ENCODE measurements at regions not wholly inside any gene's neighbourhood (a gene's known extent, or its start where the extent isn't known, plus 50 kb on each side); places are given as distances from the start of the nearest gene placed in this dataset.

- no peak for ATAC-seq
- H3K36me3 ChIP-seq, result no peaks in the 10 kb centered on the region
- intact Hi-C loops (cut with DNase I), result no loop called here
Measured at GRCh38 chr11:31912808-31913207, 101.7 kb upstream of the PAX6 start.

DNA sequence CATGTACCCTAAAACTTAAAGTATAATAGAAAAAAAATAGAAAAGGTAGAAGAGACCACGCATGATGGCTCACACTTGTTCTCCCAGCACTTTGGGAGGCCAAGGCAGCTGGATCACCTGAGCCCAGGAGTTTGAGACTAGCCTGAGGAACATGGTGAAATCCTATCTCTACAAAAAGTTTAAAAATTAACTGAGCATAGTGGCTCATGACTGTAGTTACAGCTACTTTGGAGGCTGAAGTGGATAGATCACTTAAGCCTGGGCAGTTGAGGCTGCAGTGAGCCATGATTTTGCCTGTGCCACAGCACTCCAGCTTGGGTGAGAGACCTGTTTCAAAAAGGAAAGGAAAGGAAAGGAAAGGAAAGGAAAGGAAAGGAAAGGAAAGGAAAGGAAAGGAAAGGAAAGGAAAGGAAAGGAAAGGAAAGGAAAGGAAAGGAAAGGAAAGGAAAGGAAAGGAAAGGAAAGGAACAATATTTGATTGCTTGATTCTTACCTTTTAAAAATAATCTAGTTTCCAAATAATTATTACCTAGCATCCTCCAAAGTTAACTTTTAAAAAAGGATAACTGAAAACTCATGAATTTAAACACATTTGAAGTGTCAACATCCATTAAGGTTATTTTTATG is 99.9 kb upstream of the PAX6 start:
- Histone ChIP-seq H3K27me3 (no peaks in the 10 kb centered on the region), H3K9me3 (peaks cover 0 to 4% (median 0%) of the 10 kb centered on the region in 11 donors), H3K36me3 (no peaks in the 10 kb centered on the region), H3K27ac (no peak overlapping the region), H3K4me1 (no peaks in the 10 kb centered on the region), H3K4me3 (no peak overlapping the region)
- ATAC-seq, result no peak
- TF ChIP-seq, protein P1, sequence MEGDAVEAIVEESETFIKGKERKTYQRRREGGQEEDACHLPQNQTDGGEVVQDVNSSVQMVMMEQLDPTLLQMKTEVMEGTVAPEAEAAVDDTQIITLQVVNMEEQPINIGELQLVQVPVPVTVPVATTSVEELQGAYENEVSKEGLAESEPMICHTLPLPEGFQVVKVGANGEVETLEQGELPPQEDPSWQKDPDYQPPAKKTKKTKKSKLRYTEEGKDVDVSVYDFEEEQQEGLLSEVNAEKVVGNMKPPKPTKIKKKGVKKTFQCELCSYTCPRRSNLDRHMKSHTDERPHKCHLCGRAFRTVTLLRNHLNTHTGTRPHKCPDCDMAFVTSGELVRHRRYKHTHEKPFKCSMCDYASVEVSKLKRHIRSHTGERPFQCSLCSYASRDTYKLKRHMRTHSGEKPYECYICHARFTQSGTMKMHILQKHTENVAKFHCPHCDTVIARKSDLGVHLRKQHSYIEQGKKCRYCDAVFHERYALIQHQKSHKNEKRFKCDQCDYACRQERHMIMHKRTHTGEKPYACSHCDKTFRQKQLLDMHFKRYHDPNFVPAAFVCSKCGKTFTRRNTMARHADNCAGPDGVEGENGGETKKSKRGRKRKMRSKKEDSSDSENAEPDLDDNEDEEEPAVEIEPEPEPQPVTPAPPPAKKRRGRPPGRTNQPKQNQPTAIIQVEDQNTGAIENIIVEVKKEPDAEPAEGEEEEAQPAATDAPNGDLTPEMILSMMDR (IDR thresholded peaks at IDR 0.05), result no peak
- intact Hi-C loops (cut with DNase I), result no loop called here
- 81 to 82% methylated on average over 1 of the region's 1 CpG for WGBS, 2 donors
- DNase-seq, result no peak

More at GRCh38 chr11:31912808-31913207, 101.7 kb upstream of the PAX6 start:
- H3K27ac ChIP-seq, result no peak overlapping the region
- TF ChIP-seq, protein P1 (IDR thresholded peaks at IDR 0.05), result no peak
- H3K27me3 ChIP-seq, result no peaks in the 10 kb centered on the region
- H3K4me1 ChIP-seq, result no peaks in the 10 kb centered on the region
- DNase-seq, result no peak
- no peak overlapping the region for H3K4me3 ChIP-seq
- 76 to 83% methylated on average over 1 of the region's 1 CpG for WGBS, 2 donors
- no peaks in the 10 kb centered on the region for H3K9me3 ChIP-seq

GRCh38 chr11:31903225-31904074 is 92.3 kb upstream of the PAX6 start:
- ATAC-seq (peak; percentile 79 to 94 (median 92)), DNase-seq (peak; percentile 39 to 42)
- Histone ChIP-seq H3K27ac (peak overlapping the region; percentile 48 to 87 (median 77)), H3K36me3 (no peaks in the 10 kb centered on the region), H3K4me3 (no peak overlapping the region), H3K27me3 (no peaks in the 10 kb centered on the region), H3K9me3 (peaks cover 0 to 4% (median 0%) of the 10 kb centered on the region in 11 donors), H3K4me1 (peaks cover 0 to 18% (median 6%) of the 10 kb centered on the region in 9 donors)
- intact Hi-C loops (cut with DNase I), result loop anchor here in 2 of 10 donors (2.0 to 5.0 kb wide), 2 partner anchors 37 to 39 kb away; no protein-coding TSS in a partner anchor
- TF ChIP-seq, protein P1 (IDR thresholded peaks at IDR 0.05), result no peak
- 42 to 52% methylated on average over 14 of the region's 14 CpGs for WGBS, 2 donors

GRCh38 chr11:31902706-31903105 is 91.6 kb upstream of the PAX6 start:
- WGBS, 2 donors, result 66 to 73% methylated on average over 5 of the region's 5 CpGs
- DNase-seq, result no peak
- TF ChIP-seq, protein P1 (IDR thresholded peaks at IDR 0.05), result no peak
- Histone ChIP-seq H3K4me1 (peaks cover 0 to 18% (median 6%) of the 10 kb centered on the region in 9 donors), H3K4me3 (no peak overlapping the region), H3K27ac (peak overlapping the region in 9 of 10 donors; percentile 48 to 87 (median 80)), H3K9me3 (peaks cover 0 to 4% (median 0%) of the 10 kb centered on the region in 11 donors), H3K27me3 (no peaks in the 10 kb centered on the region), H3K36me3 (no peaks in the 10 kb centered on the region)
- intact Hi-C loops (cut with DNase I), result loop anchor here in 2 of 10 donors (2.0 to 5.0 kb wide), 2 partner anchors 38 to 40 kb away; no protein-coding TSS in a partner anchor
- peak in 6 of 8 donors; percentile 3 to 54 (median 29) for ATAC-seq
